ENCODE measurements at regions not wholly inside any gene's neighbourhood (a gene's known extent, or its start where the extent isn't known, plus 50 kb on each side); places are given as distances from the start of the nearest gene placed in this dataset.

DNA sequence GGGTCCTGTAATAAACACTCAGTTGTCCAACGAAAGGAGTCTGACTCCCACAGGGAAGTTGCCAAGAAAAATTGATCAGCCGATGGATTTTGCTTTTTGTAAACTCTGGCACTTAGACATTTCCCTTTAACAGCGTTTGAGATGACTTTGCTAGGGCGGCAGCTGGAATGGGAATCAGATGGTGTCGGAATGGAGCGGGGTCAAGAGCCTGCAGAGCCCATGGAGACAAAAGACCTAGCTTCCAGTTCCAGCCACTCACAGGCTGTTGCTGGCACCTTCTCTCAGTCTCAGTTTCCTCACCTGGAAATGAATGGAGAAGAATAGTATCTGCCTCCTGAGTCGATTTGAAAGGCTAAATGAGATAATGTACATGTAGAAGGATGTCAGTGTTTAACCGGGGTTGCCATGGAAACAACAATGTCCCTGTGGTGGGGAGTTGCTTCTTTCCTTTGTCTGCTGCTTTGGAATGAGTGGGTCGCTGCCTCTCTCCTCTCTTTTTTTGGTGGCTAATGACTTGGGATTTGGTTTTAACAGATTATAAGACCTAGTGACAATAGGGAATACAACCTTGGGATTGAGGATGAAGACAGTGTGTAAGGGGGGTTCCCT is 137.4 kb downstream of the GAS1 start:
- dilution Hi-C loops (cut with HindIII; ENCODE audit: low sequenced_read_pairs, unreplicated experiment) = no loop called here
- no peaks in the 10 kb centered on the region for H3K79me1 ChIP-seq (ENCODE audit: low read depth in 1 of 2, low read length in 2 of 2)
- TF ChIP-seq BHLHE40 (IDR thresholded peaks at IDR 0.05; ENCODE audit: low read depth, low read length) = no peak

More for the DNA sequence above, 137.4 kb downstream of the GAS1 start:
- Histone ChIP-seq H3K9ac (ENCODE audit: low read depth, low read length) (no peak overlapping the region), H2AK9ac (replicated peaks; ENCODE audit: low read depth, low read length, poor library complexity) (no peak overlapping the region), H4K5ac (ENCODE audit: low read depth, low read length) (no peak overlapping the region), H2AK5ac (ENCODE audit: low read depth, low read length) (no peak overlapping the region), H3K23ac (ENCODE audit: low read depth, low read length) (no peak overlapping the region), H2AFZ (replicated peaks; ENCODE audit: low read length, poor library complexity) (peak overlapping the region; percentile 16), H4K8ac (ENCODE audit: low read depth in 2 of 2, low read length in 2 of 2) (no peak overlapping the region), H3K9me3 (ENCODE audit: control insufficient read depth, insufficient read depth, low read length) (no peaks in the 10 kb centered on the region), H2BK15ac (ENCODE audit: low read depth, low read length) (no peak overlapping the region), H3K14ac (replicated peaks; ENCODE audit: low read depth, low read length) (no peak overlapping the region), H2BK5ac (ENCODE audit: low read depth, low read length, poor library complexity, severe bottlenecking) (no peak overlapping the region), H3K4ac (ENCODE audit: low read depth, low read length) (no peak overlapping the region), H3K27me3 (ENCODE audit: control insufficient read depth, insufficient read depth, low read length) (peaks cover 11% of the 10 kb centered on the region), H3K4me3 (ENCODE audit: insufficient read depth, low read depth, low read length) (no peak overlapping the region), H3K18ac (ENCODE audit: low read depth, low read length) (no peak overlapping the region), H2BK20ac (ENCODE audit: low read depth, low read length) (no peak overlapping the region), H3K36me3 (ENCODE audit: control insufficient read depth, insufficient read depth, low read length) (no peaks in the 10 kb centered on the region), H3K9me1 (ENCODE audit: insufficient read depth, low read length) (no peaks in the 10 kb centered on the region; the same call in 1 of the 2 replicates), H3K4me2 (ENCODE audit: low read depth, low read length) (no peak overlapping the region), H3K4me1 (ENCODE audit: control insufficient read depth, insufficient read depth, low read length) (no peaks in the 10 kb centered on the region; the same call in 1 of the 2 replicates), H4K91ac (ENCODE audit: insufficient read depth, low read depth, low read length) (no peak overlapping the region), H3K56ac (ENCODE audit: extremely low read depth, insufficient read depth, low read length) (no peak overlapping the region), H4K20me1 (ENCODE audit: insufficient read depth, low read length) (no peaks in the 10 kb centered on the region), H2BK120ac (ENCODE audit: low read depth, low read length) (no peak overlapping the region), H3K27ac (ENCODE audit: insufficient read depth, low read length) (no peak overlapping the region)
- BruUV-seq (replicated peaks) = no TSS peak
- no peak for DNase-seq
- ChIA-PET POLR2A (ENCODE audit: unreplicated experiment) (no interaction called here), CTCF (no interaction called here)
- intact Hi-C loops (cut with micrococcal nuclease) (no loop called here), in situ Hi-C loops (cut with MboI; ENCODE audit: low sequenced_read_pairs) (no loop called here)
- ATAC-seq (ENCODE audit: low read depth) = no peak
- 60% methylated on average over 3 of the region's 9 CpGs; no CpG with 5 or more reads in 1 of the 2 experiments for WGBS, 2 experiments (ENCODE audit: extremely low coverage in 2 of 2, insufficient read length in 1 of 2)
